ENCODE measurements at regions not wholly inside any gene's neighbourhood (a gene's known extent, or its start where the extent isn't known, plus 50 kb on each side); places are given as distances from the start of the nearest gene placed in this dataset.

DNA sequence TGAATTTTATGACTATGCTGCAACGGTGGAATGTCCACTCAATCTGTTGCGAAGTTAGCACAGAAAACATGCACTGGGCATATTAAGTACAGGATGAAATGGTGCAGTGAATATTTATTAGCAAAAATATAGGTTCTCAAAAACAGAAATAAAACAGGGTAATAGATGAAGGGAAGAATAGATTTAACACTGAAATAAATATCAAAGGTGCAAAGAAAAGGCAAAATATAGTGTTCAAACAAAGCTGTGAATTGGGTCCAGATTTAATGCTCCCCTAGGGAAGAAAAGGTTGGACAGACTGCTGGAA, 435.2 kb upstream of the MGMT start:
- Histone ChIP-seq H3K9me3 (no peaks in the 10 kb centered on the region), H3K27me3 (peaks cover 87% of the 10 kb centered on the region)

DNA sequence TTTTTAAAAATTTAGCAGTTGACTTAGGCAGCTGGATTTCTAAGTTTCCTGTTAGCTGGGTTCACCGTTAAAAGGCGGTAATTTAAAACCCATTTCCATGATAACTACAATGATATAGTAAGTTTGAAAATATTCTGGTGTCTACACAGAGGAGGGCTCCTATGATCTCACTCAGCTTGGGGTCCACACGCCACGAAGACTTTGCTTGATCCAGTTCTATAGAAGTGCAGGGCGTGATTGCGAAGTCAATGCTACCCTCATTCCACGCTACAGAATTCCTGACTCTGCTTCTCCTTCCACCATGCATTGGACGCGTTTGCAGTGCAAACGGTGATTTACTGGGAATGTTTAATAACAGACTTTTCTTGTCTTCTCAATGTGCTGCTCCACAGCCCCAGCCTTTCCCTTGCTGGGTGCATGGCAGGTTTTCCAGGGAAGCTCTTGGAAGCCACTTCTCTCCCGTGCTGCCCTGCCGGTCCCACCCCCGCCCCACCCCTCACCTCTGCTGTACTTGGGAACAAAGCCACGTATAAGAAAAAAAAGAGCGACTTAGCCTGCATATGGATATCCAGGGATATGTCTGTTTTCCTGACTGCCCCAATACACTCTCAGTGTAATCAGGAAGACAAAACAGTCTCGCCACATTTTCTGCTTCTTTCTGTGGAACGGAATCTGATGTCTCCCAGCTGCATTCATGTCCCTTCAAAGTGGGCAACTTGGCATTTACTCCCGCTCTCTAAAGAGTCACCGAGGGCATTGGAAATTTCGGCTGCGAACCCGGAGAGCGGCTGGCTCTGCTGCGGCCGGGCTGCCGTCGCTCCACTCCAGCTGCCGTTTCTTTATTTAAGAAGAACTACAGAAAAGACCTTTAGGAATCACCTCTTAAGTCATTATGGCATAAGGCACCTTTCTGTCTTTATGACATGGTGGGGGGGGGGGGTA, 434.4 kb upstream of the MGMT start:
- Histone ChIP-seq H3K27ac (no peak overlapping the region), H3K4me1 (ENCODE audit: control insufficient read depth in 1 of 2, insufficient read depth in 1 of 2, low read depth in 1 of 2, low read length in 1 of 2) (no peaks in the 10 kb centered on the region)

More for the DNA sequence above, 435.2 kb upstream of the MGMT start:
- no peaks in the 10 kb centered on the region for H3K36me3 ChIP-seq
- no peak overlapping the region for H3K27ac ChIP-seq
- no peak overlapping the region for H3K4me3 ChIP-seq (ENCODE audit: low read depth in 1 of 2, low read length in 1 of 2)
- no peaks in the 10 kb centered on the region for H3K4me1 ChIP-seq (ENCODE audit: control insufficient read depth in 1 of 2, insufficient read depth in 1 of 2, low read depth in 1 of 2, low read length in 1 of 2)
- TF ChIP-seq, protein P1, sequence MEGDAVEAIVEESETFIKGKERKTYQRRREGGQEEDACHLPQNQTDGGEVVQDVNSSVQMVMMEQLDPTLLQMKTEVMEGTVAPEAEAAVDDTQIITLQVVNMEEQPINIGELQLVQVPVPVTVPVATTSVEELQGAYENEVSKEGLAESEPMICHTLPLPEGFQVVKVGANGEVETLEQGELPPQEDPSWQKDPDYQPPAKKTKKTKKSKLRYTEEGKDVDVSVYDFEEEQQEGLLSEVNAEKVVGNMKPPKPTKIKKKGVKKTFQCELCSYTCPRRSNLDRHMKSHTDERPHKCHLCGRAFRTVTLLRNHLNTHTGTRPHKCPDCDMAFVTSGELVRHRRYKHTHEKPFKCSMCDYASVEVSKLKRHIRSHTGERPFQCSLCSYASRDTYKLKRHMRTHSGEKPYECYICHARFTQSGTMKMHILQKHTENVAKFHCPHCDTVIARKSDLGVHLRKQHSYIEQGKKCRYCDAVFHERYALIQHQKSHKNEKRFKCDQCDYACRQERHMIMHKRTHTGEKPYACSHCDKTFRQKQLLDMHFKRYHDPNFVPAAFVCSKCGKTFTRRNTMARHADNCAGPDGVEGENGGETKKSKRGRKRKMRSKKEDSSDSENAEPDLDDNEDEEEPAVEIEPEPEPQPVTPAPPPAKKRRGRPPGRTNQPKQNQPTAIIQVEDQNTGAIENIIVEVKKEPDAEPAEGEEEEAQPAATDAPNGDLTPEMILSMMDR (IDR thresholded peaks at IDR 0.05), result no peak

DNA sequence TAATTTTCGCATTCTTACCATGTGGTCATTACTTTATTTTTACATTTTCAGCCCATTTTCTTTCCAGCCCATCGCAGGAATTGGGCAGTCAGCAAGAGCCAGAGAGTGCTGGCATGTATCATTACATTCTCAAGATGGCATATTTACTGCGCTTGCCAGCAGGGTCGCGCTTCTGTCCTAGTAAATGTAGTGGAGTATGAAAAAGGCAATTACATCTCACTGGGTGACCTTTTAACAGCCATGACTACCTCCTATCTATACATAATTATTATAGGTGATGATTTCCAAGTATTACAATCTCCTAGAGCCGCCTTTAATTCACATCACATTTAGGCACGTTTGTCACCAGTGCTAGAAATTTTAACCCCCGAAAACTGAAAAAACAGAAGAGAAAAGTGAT, 433.7 kb upstream of the MGMT start:
- H3K27ac ChIP-seq, result no peak overlapping the region
- TF ChIP-seq, protein P1 (IDR thresholded peaks at IDR 0.05), result no peak
- no peak overlapping the region for H3K4me3 ChIP-seq (ENCODE audit: low read depth in 1 of 2, low read length in 1 of 2)
- no peaks in the 10 kb centered on the region for H3K9me3 ChIP-seq
- peaks cover 93% of the 10 kb centered on the region for H3K27me3 ChIP-seq
- H3K4me1 ChIP-seq (ENCODE audit: control insufficient read depth in 1 of 2, insufficient read depth in 1 of 2, low read depth in 1 of 2, low read length in 1 of 2), result no peaks in the 10 kb centered on the region
- H3K36me3 ChIP-seq, result no peaks in the 10 kb centered on the region

More for the DNA sequence above, 434.4 kb upstream of the MGMT start:
- no peak overlapping the region for H3K4me3 ChIP-seq (ENCODE audit: low read depth in 1 of 2, low read length in 1 of 2)
- no peaks in the 10 kb centered on the region for H3K36me3 ChIP-seq
- peaks cover 92% of the 10 kb centered on the region for H3K27me3 ChIP-seq
- H3K9me3 ChIP-seq, result no peaks in the 10 kb centered on the region
- TF ChIP-seq, protein P1 (IDR thresholded peaks at IDR 0.05), result no peak

DNA sequence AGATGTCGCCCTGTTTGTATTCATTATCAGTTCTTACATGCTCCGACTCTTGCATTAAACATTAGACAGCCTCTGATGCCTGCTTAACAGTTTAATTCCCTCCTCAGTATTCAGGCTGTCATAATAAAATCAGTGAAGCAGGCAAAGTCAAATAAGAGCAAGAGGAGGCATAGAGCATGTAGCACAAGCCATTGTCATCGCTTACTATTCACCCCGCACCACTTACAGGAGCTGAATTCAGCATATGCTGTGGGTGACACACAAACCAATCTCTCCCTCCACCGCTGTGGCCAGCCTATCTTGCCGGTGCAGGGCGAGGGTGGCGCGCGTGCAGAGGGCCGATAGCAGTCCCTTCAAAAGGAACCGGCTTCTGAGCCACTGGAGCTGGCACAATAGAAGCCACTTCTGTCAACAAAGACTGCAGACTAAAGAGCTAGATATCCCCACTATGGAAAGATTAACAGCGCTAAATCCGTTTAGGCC, 433.2 kb upstream of the MGMT start:
- peaks cover 94% of the 10 kb centered on the region for H3K27me3 ChIP-seq
- TF ChIP-seq, protein P1 (IDR thresholded peaks at IDR 0.05), result no peak
- H3K9me3 ChIP-seq, result no peaks in the 10 kb centered on the region
- H3K36me3 ChIP-seq, result no peaks in the 10 kb centered on the region
- H3K4me3 ChIP-seq (ENCODE audit: low read depth in 1 of 2, low read length in 1 of 2), result no peak overlapping the region
- no peak overlapping the region for H3K27ac ChIP-seq
- H3K4me1 ChIP-seq (ENCODE audit: control insufficient read depth in 1 of 2, insufficient read depth in 1 of 2, low read depth in 1 of 2, low read length in 1 of 2), result no peaks in the 10 kb centered on the region

DNA sequence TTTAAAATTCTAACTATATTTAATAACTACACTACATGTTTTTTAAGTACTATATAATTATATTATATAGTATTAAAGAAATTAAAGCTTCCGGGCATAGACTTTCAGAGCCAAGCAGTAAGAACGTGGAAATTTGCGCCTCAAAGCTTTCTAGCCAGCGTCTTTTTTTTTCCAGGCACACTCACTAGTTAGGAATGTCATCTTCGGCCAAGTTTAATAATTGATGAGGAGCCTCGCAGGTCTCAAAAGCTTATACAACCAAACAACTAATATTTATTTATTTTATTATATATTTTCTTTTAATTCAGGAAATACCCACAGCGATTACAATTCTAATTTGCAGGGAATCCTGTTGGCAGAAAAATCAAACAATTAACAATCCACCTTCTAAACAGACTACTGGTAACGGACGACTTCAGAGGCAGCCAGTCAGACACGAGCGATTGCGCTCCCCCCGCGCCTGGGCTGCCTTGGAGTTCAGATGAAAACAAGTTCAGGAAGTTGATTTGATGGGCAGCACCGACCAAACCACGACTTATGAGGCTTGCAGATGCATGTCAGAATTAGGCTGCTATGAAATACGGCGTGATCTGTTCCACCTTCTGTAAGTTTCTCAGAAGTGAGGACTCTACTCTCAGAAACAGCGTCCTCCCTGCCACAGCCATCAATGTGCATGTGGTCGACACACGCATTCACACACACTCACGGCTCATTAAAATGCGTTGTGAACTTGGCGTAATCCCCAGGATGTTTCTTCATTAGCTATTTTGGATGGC, 431.8 kb upstream of the MGMT start:
- H3K27ac ChIP-seq, result no peak overlapping the region
- no peaks in the 10 kb centered on the region for H3K4me1 ChIP-seq (ENCODE audit: control insufficient read depth in 1 of 2, insufficient read depth in 1 of 2, low read depth in 1 of 2, low read length in 1 of 2)
- TF ChIP-seq, protein P1 (IDR thresholded peaks at IDR 0.05), result no peak
- no peaks in the 10 kb centered on the region for H3K36me3 ChIP-seq
- no peak overlapping the region for H3K4me3 ChIP-seq (ENCODE audit: low read depth in 1 of 2, low read length in 1 of 2)
- no peaks in the 10 kb centered on the region for H3K9me3 ChIP-seq
- H3K27me3 ChIP-seq, result peaks cover 93% of the 10 kb centered on the region
